ENCODE measurements at regions not wholly inside any gene's neighbourhood (a gene's known extent, or its start where the extent isn't known, plus 50 kb on each side); places are given as distances from the start of the nearest gene placed in this dataset.

GRCh38 chr22:40114411-40114810 is 63.3 kb upstream of the TNRC6B start:
- Histone ChIP-seq H3K27ac (no peak overlapping the region), H3K27me3 (no peaks in the 10 kb centered on the region), H3K9me3 (no peaks in the 10 kb centered on the region), H3K4me1 (peaks cover 0 to 62% (median 21%) of the 10 kb centered on the region in 4 donors), H3K4me3 (no peak overlapping the region), H3K36me3 (peaks cover 0 to 9% (median under 1%) of the 10 kb centered on the region in 4 donors)
- DNase-seq = no peak
- intact Hi-C loops (cut with DNase I; ENCODE audit: low total_unique reads) = no loop called here
- WGBS, 5 donors = 66 to 84% (median 78%) methylated on average over 6 of the region's 6 CpGs
- no peak for TF ChIP-seq CTCF (IDR thresholded peaks at IDR 0.05)
- no peak for TF ChIP-seq EP300 (IDR thresholded peaks at IDR 0.05)
- no peak for TF ChIP-seq POLR2A (IDR thresholded peaks at IDR 0.05)
- no peak for TF ChIP-seq POLR2AphosphoS5 (IDR thresholded peaks at IDR 0.05)

GRCh38 chr22:40116496-40117200 is 61.1 kb upstream of the TNRC6B start:
- WGBS, 5 donors = 82 to 90% (median 85%) methylated on average over 4 of the region's 4 CpGs
- intact Hi-C loops (cut with DNase I; ENCODE audit: low total_unique reads) = no loop called here
- peak in 1 of 2 donors; percentile 40 for DNase-seq
- TF ChIP-seq EP300 (IDR thresholded peaks at IDR 0.05) (no peak), CTCF (IDR thresholded peaks at IDR 0.05) (no peak), POLR2A (IDR thresholded peaks at IDR 0.05) (no peak), POLR2AphosphoS5 (IDR thresholded peaks at IDR 0.05) (no peak)
- no peak overlapping the region for H3K4me3 ChIP-seq
- H3K9me3 ChIP-seq = no peaks in the 10 kb centered on the region
- no peaks in the 10 kb centered on the region for H3K27me3 ChIP-seq
- H3K36me3 ChIP-seq = peaks cover 0 to 11% (median 5%) of the 10 kb centered on the region in 4 donors
- no peak overlapping the region for H3K27ac ChIP-seq
- peaks cover 0 to 60% (median 13%) of the 10 kb centered on the region in 4 donors for H3K4me1 ChIP-seq

GRCh38 chr22:40118979-40119378 is 58.7 kb upstream of the TNRC6B start:
- TF ChIP-seq CTCF (IDR thresholded peaks at IDR 0.05) (no peak), POLR2A (IDR thresholded peaks at IDR 0.05) (no peak), POLR2AphosphoS5 (IDR thresholded peaks at IDR 0.05) (no peak), EP300 (IDR thresholded peaks at IDR 0.05) (no peak)
- 96 to 99% (median 97%) methylated on average over 8 of the region's 8 CpGs for WGBS, 5 donors
- Histone ChIP-seq H3K27me3 (no peaks in the 10 kb centered on the region), H3K4me3 (no peak overlapping the region), H3K4me1 (peaks cover 0 to 41% (median 11%) of the 10 kb centered on the region in 4 donors), H3K36me3 (peaks cover 0 to 18% (median 12%) of the 10 kb centered on the region in 4 donors), H3K27ac (no peak overlapping the region), H3K9me3 (no peaks in the 10 kb centered on the region)
- DNase-seq = no peak
- intact Hi-C loops (cut with DNase I; ENCODE audit: low total_unique reads) = no loop called here

GRCh38 chr22:40120848-40121247 is 56.9 kb upstream of the TNRC6B start:
- no peak for TF ChIP-seq POLR2AphosphoS5 (IDR thresholded peaks at IDR 0.05)
- no peak for TF ChIP-seq CTCF (IDR thresholded peaks at IDR 0.05)
- H3K4me3 ChIP-seq = no peak overlapping the region
- 73 to 82% (median 77%) methylated on average over 4 of the region's 4 CpGs for WGBS, 5 donors
- H3K4me1 ChIP-seq = peaks cover 0 to 23% (median 11%) of the 10 kb centered on the region in 4 donors
- no peaks in the 10 kb centered on the region for H3K27me3 ChIP-seq
- H3K36me3 ChIP-seq = peaks cover 0 to 33% (median 18%) of the 10 kb centered on the region in 4 donors
- DNase-seq = no peak
- intact Hi-C loops (cut with DNase I; ENCODE audit: low total_unique reads) = no loop called here
- H3K27ac ChIP-seq = peak overlapping the region in 1 of 5 donors; percentile 12
- no peaks in the 10 kb centered on the region for H3K9me3 ChIP-seq
